Ascending aorta (tissue), 2 donors: ENCODE measurements at regions not wholly inside any gene's neighbourhood (a gene's known extent, or its start where the extent isn't known, plus 50 kb on each side); places are given as distances from the start of the nearest gene placed in this dataset.

Experiments used
- DNase-seq, 2 donors: peaks; one replicate each; pipeline ENCODE4 v3.0.0-alpha.2; 2019; ENCODE audit warnings: low spot score in 2 of 2
- H3K27ac ChIP-seq, 2 donors: fragments of 200-600 bp; sonication (generic); one replicate each; pipeline ENCODE4 v1.5.1; 2016 to 2017; ENCODE audit warnings: mild to moderate bottlenecking in 1 of 2
- H3K27me3 ChIP-seq: fragments of 200-600 bp; sonication (generic); one replicate; pipeline ENCODE4 v1.5.1; 2017
- H3K36me3 ChIP-seq, 2 donors: fragments of 200-600 bp; sonication (generic); one replicate each; pipeline ENCODE4 v1.5.1; 2016
- H3K4me1 ChIP-seq, 2 donors: fragments of 200-600 bp; sonication (generic); one replicate each; pipeline ENCODE4 v1.5.1; 2016 to 2017; ENCODE audit warnings: mild to moderate bottlenecking in 1 of 2
- H3K4me3 ChIP-seq, 2 donors: fragments of 200-600 bp; sonication (generic); one replicate each; pipeline ENCODE4 v1.5.1; 2016 to 2017; ENCODE audit warnings: mild to moderate bottlenecking in 1 of 2
- H3K9me3 ChIP-seq, 2 donors: fragments of 200-600 bp; sonication (generic); one replicate each; pipeline ENCODE4 v1.5.1; 2016
- intact Hi-C: fragments of 100-400 bp; cut with DNase I; formaldehyde crosslinking; loops from one replicate; pipeline ENCODE4 v1.15.1; 2023
- TF ChIP-seq, protein P1 (sequence below), 3 experiments: fragments of 200-600 bp in 2 of 3; fragments of 450-650 bp in 1 of 3; sonication (generic) in 2 of 3; IDR thresholded peaks; one replicate each; pipeline ENCODE4 v1.5.1; 2016 to 2019; ENCODE audit warnings: antibody characterized with exemption in 3 of 3, mild to moderate bottlenecking in 1 of 3, moderate library complexity in 1 of 3

DNA sequence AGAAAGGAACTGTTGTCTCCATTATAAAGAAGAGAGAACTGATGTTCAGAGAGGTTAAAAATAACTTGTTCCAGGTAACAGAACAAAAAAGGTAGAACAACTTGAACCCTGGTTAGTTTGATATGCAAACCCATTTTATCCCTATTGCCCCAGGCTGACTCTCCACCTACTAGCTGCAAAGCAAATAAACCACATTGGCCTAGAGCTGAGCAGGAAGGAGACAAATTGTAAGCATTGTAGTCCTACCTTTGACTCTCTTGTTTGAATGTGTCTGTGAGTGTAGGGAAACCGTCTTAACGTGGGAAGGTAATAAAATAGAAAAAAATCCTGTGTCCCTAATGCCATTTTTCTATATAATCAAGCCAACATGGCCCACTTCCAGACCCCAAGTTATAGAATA lies 126.4 kb downstream of the CCER1 start:
- Histone ChIP-seq H3K27me3 (no peaks in the 10 kb centered on the region), H3K4me1 (no peaks in the 10 kb centered on the region), H3K9me3 (no peaks in the 10 kb centered on the region), H3K4me3 (no peak overlapping the region), H3K27ac (no peak overlapping the region), H3K36me3 (no peaks in the 10 kb centered on the region)
- no peak for DNase-seq
- TF ChIP-seq, protein P1, sequence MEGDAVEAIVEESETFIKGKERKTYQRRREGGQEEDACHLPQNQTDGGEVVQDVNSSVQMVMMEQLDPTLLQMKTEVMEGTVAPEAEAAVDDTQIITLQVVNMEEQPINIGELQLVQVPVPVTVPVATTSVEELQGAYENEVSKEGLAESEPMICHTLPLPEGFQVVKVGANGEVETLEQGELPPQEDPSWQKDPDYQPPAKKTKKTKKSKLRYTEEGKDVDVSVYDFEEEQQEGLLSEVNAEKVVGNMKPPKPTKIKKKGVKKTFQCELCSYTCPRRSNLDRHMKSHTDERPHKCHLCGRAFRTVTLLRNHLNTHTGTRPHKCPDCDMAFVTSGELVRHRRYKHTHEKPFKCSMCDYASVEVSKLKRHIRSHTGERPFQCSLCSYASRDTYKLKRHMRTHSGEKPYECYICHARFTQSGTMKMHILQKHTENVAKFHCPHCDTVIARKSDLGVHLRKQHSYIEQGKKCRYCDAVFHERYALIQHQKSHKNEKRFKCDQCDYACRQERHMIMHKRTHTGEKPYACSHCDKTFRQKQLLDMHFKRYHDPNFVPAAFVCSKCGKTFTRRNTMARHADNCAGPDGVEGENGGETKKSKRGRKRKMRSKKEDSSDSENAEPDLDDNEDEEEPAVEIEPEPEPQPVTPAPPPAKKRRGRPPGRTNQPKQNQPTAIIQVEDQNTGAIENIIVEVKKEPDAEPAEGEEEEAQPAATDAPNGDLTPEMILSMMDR (IDR thresholded peaks at IDR 0.05) = no peak
- intact Hi-C loops = no loop called here

DNA sequence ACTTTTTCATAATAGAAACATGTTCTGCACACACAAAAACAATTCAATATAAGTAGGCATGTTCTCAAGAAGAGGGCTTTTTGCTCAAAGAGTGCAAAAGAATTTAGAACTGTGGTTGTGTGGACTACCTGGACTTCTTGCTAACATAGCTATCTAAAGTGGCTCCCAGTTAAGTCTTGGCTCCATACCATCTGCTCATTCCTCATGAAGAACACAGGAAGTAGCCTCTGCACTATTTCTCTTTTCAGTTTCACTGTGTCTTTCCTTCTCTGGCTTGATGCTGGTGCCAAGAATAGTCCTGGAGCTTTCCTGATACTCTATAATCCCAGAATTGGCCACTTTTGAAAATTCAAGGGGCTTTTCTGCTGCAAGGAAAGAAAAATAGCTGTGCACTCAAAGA lies 127.4 kb downstream of the CCER1 start:
- TF ChIP-seq, protein P1 (IDR thresholded peaks at IDR 0.05) = no peak
- no peak overlapping the region for H3K27ac ChIP-seq
- no peaks in the 10 kb centered on the region for H3K4me1 ChIP-seq
- intact Hi-C loops = no loop called here
- no peaks in the 10 kb centered on the region for H3K27me3 ChIP-seq
- H3K9me3 ChIP-seq = no peaks in the 10 kb centered on the region
- H3K36me3 ChIP-seq = no peaks in the 10 kb centered on the region
- no peak overlapping the region for H3K4me3 ChIP-seq
- no peak for DNase-seq

DNA sequence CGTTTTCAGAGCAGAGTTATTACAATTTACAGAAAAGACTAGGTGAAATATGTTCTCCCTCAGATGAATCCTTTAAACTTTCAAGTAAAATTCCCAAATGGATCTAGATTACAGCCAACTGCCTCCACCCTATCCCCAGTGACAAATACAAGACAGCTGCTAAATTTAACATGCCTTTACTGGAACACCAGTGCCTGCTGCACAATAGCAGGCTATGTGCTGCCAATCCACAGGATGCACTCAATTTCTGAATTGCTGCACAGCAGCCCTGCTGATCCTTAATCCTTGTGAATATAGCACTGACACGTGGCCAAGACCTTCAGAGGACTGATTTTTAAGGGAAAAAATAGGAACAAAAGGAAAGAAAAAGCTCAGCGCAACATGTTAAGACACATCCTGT lies 128.9 kb downstream of the CCER1 start:
- H3K9me3 ChIP-seq = no peaks in the 10 kb centered on the region
- intact Hi-C loops = no loop called here
- H3K36me3 ChIP-seq = no peaks in the 10 kb centered on the region
- no peaks in the 10 kb centered on the region for H3K27me3 ChIP-seq
- no peak overlapping the region for H3K4me3 ChIP-seq
- no peak overlapping the region for H3K27ac ChIP-seq
- no peaks in the 10 kb centered on the region for H3K4me1 ChIP-seq
- no peak for DNase-seq
- TF ChIP-seq, protein P1 (IDR thresholded peaks at IDR 0.05) = no peak

DNA sequence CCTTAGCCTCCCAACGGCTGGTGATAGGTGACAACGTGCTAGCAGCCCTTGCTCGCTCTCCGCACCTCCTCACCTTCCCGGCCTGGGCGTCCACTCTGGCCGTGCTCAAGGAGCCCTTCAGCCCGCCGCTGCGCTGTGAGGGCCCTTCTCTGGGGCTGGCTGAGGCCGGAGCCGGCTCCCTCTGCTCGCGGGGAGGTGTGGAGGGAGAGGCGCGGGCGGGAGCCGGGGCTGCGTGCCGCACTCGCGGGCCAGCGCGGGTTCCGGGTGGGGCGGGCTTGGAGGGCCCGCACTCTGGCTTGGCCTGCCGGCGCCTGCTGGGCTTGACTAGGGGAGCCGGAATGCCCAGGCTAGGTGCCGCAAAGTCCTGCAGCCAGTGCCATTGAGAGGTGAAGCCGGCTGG lies 131.1 kb downstream of the CCER1 start:
- no peaks in the 10 kb centered on the region for H3K27me3 ChIP-seq
- H3K4me1 ChIP-seq = no peaks in the 10 kb centered on the region
- DNase-seq = no peak
- TF ChIP-seq, protein P1 (IDR thresholded peaks at IDR 0.05) = no peak
- intact Hi-C loops = no loop called here
- no peak overlapping the region for H3K4me3 ChIP-seq
- no peak overlapping the region for H3K27ac ChIP-seq
- H3K36me3 ChIP-seq = no peaks in the 10 kb centered on the region
- no peaks in the 10 kb centered on the region for H3K9me3 ChIP-seq

DNA sequence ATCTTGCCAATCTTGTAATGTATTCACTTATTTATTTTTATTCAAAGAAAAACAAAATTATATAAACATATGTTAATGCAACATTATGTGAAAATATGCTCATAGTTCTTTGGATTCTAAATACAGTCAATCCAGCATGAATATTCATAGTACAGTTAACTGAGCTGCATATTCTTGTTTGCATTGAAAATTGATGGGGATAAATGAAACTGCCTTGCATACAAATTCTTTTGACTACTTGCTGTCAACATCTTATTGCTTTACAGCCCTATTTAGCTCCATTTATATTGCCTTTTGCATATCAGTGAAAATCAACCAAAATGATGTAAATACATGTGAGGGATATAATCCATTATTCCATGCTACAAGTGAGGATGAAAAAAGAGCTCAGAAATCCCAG lies 135.3 kb downstream of the CCER1 start:
- no peaks in the 10 kb centered on the region for H3K4me1 ChIP-seq
- no peaks in the 10 kb centered on the region for H3K36me3 ChIP-seq
- no peak for DNase-seq
- TF ChIP-seq, protein P1 (IDR thresholded peaks at IDR 0.05) = no peak
- H3K4me3 ChIP-seq = no peak overlapping the region
- no peaks in the 10 kb centered on the region for H3K9me3 ChIP-seq
- intact Hi-C loops = no loop called here
- no peak overlapping the region for H3K27ac ChIP-seq
- no peaks in the 10 kb centered on the region for H3K27me3 ChIP-seq

DNA sequence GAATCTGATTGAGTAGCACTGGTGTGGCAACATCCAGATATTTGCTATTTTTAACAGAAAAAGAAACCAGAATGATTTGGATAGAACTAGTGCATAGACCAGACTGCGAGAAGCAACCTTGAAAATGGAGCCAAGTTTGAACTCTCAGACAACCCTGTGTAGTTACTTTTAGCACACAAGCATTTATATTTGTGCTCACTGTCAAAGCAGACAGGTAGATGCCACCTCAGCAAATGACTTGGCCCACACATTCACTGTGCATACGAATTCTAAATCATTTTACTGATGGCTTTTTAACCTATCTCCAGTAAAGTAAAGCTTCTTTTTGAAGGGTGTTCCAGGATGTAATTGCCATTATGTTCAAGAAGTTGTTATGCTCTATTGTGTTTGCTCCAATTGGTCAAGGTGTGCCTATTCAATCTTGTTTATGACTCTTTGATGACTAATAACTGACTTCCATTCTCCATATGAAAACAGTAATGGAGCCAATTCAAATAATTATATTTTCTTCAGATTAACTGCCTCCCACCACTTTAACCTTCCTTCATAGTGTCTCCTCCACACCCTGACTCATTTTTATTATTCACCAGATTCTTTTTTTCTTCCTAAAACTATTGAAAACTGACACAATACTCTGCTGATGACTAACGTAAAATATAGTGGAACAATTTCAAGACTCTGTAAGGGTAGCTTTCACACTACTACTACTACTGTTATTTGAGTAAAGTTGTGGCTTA lies 138.5 kb downstream of the CCER1 start:
- no peaks in the 10 kb centered on the region for H3K27me3 ChIP-seq
- TF ChIP-seq, protein P1 (IDR thresholded peaks at IDR 0.05) = no peak
- no peak overlapping the region for H3K27ac ChIP-seq
- no peaks in the 10 kb centered on the region for H3K9me3 ChIP-seq
- no peaks in the 10 kb centered on the region for H3K36me3 ChIP-seq
- no peak for DNase-seq
- no peaks in the 10 kb centered on the region for H3K4me1 ChIP-seq
- H3K4me3 ChIP-seq = no peak overlapping the region
- intact Hi-C loops = no loop called here
